ENCODE measurements at regions not wholly inside any gene's neighbourhood (a gene's known extent, or its start where the extent isn't known, plus 50 kb on each side); places are given as distances from the start of the nearest gene placed in this dataset.

- H3K4me3 ChIP-seq (ENCODE audit: low read depth in 1 of 2, low read length in 2 of 2), result no peak overlapping the region
- peaks cover 6% of the 10 kb centered on the region for H3K4me1 ChIP-seq (ENCODE audit: insufficient read depth, low read length)
- no peak for ATAC-seq (ENCODE audit: insufficient read depth, low read depth)
- H4K20me1 ChIP-seq (ENCODE audit: insufficient read depth, low read length), result no peaks in the 10 kb centered on the region
- no peak overlapping the region for H3K9ac ChIP-seq (ENCODE audit: low read depth, low read length)
- no peak overlapping the region for H3K4me2 ChIP-seq (ENCODE audit: insufficient read depth, low read length)
- no peaks in the 10 kb centered on the region for H3K36me3 ChIP-seq (ENCODE audit: insufficient read depth, low read length)
- H3K9me3 ChIP-seq (ENCODE audit: insufficient read depth, low read length, severe bottlenecking), result no peaks in the 10 kb centered on the region
- H3K79me2 ChIP-seq (ENCODE audit: insufficient read depth, low read length), result no peaks in the 10 kb centered on the region
- no peak for TF ChIP-seq EZH2 (IDR thresholded peaks at IDR 0.05; ENCODE audit: borderline replicate concordance, low read depth, low read length, severe bottlenecking)
- TF ChIP-seq, protein P1, sequence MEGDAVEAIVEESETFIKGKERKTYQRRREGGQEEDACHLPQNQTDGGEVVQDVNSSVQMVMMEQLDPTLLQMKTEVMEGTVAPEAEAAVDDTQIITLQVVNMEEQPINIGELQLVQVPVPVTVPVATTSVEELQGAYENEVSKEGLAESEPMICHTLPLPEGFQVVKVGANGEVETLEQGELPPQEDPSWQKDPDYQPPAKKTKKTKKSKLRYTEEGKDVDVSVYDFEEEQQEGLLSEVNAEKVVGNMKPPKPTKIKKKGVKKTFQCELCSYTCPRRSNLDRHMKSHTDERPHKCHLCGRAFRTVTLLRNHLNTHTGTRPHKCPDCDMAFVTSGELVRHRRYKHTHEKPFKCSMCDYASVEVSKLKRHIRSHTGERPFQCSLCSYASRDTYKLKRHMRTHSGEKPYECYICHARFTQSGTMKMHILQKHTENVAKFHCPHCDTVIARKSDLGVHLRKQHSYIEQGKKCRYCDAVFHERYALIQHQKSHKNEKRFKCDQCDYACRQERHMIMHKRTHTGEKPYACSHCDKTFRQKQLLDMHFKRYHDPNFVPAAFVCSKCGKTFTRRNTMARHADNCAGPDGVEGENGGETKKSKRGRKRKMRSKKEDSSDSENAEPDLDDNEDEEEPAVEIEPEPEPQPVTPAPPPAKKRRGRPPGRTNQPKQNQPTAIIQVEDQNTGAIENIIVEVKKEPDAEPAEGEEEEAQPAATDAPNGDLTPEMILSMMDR (IDR thresholded peaks at IDR 0.05; ENCODE audit: borderline replicate concordance, extremely low read depth, low read length, poor library complexity, severe bottlenecking), result no peak
- H3K27ac ChIP-seq (ENCODE audit: low read length), result no peak overlapping the region
- H2AFZ ChIP-seq (ENCODE audit: low read depth, low read length), result no peak overlapping the region
- DNase-seq, result no peak
- no peaks in the 10 kb centered on the region for H3K27me3 ChIP-seq (ENCODE audit: insufficient read depth, low read length, poor library complexity)
These were observed 114.1 kb upstream of the TRIB2 start for GRCh38 chr2:12602661-12603060.

GRCh38 chr2:12603781-12604295 lies 112.9 kb upstream of the TRIB2 start:
- no peaks in the 10 kb centered on the region for H3K27me3 ChIP-seq (ENCODE audit: insufficient read depth, low read length, poor library complexity)
- H3K27ac ChIP-seq (ENCODE audit: low read length), result no peak overlapping the region
- ATAC-seq (ENCODE audit: insufficient read depth, low read depth) (no peak), DNase-seq (no peak)
- TF ChIP-seq, protein P1 (IDR thresholded peaks at IDR 0.05; ENCODE audit: borderline replicate concordance, extremely low read depth, low read length, poor library complexity, severe bottlenecking), result no peak
- no peaks in the 10 kb centered on the region for H3K9me3 ChIP-seq (ENCODE audit: insufficient read depth, low read length, severe bottlenecking)
- H3K4me3 ChIP-seq (ENCODE audit: low read depth in 1 of 2, low read length in 2 of 2), result no peak overlapping the region
- no peak overlapping the region for H3K4me2 ChIP-seq (ENCODE audit: insufficient read depth, low read length)
- H2AFZ ChIP-seq (ENCODE audit: low read depth, low read length), result no peak overlapping the region
- peaks cover 6% of the 10 kb centered on the region for H3K4me1 ChIP-seq (ENCODE audit: insufficient read depth, low read length)
- H3K79me2 ChIP-seq (ENCODE audit: insufficient read depth, low read length), result no peaks in the 10 kb centered on the region
- H4K20me1 ChIP-seq (ENCODE audit: insufficient read depth, low read length), result no peaks in the 10 kb centered on the region
- no peak overlapping the region for H3K9ac ChIP-seq (ENCODE audit: low read depth, low read length)
- no peaks in the 10 kb centered on the region for H3K36me3 ChIP-seq (ENCODE audit: insufficient read depth, low read length)

- Histone ChIP-seq H3K4me3 (ENCODE audit: low read depth in 1 of 2, low read length in 2 of 2) (no peak overlapping the region), H2AFZ (ENCODE audit: low read depth, low read length) (no peak overlapping the region), H3K27ac (ENCODE audit: low read length) (no peak overlapping the region), H3K79me2 (ENCODE audit: insufficient read depth, low read length) (no peaks in the 10 kb centered on the region), H3K4me1 (ENCODE audit: insufficient read depth, low read length) (peaks cover 6% of the 10 kb centered on the region), H3K36me3 (ENCODE audit: insufficient read depth, low read length) (no peaks in the 10 kb centered on the region), H3K9ac (ENCODE audit: low read depth, low read length) (no peak overlapping the region), H3K4me2 (ENCODE audit: insufficient read depth, low read length) (no peak overlapping the region), H4K20me1 (ENCODE audit: insufficient read depth, low read length) (no peaks in the 10 kb centered on the region), H3K27me3 (ENCODE audit: insufficient read depth, low read length, poor library complexity) (no peaks in the 10 kb centered on the region), H3K9me3 (ENCODE audit: insufficient read depth, low read length, severe bottlenecking) (no peaks in the 10 kb centered on the region)
- no peak for ATAC-seq (ENCODE audit: insufficient read depth, low read depth)
- TF ChIP-seq, protein P1 (IDR thresholded peaks at IDR 0.05; ENCODE audit: borderline replicate concordance, extremely low read depth, low read length, poor library complexity, severe bottlenecking), result no peak
- TF ChIP-seq EZH2 (IDR thresholded peaks at IDR 0.05; ENCODE audit: borderline replicate concordance, low read depth, low read length, severe bottlenecking), result no peak
- no peak for DNase-seq
These were observed 112.4 kb upstream of the TRIB2 start for GRCh38 chr2:12604341-12604740.

GRCh38 chr2:12605366-12605765 lies 111.4 kb upstream of the TRIB2 start:
- no peak for ATAC-seq (ENCODE audit: insufficient read depth, low read depth)
- Histone ChIP-seq H3K9ac (ENCODE audit: low read depth, low read length) (no peak overlapping the region), H3K4me3 (ENCODE audit: low read depth in 1 of 2, low read length in 2 of 2) (no peak overlapping the region), H3K27ac (ENCODE audit: low read length) (no peak overlapping the region), H2AFZ (ENCODE audit: low read depth, low read length) (no peak overlapping the region; the same call in 1 of the 2 replicates), H3K4me2 (ENCODE audit: insufficient read depth, low read length) (no peak overlapping the region), H3K4me1 (ENCODE audit: insufficient read depth, low read length) (peaks cover 6% of the 10 kb centered on the region), H3K36me3 (ENCODE audit: insufficient read depth, low read length) (no peaks in the 10 kb centered on the region), H3K9me3 (ENCODE audit: insufficient read depth, low read length, severe bottlenecking) (no peaks in the 10 kb centered on the region), H3K79me2 (ENCODE audit: insufficient read depth, low read length) (no peaks in the 10 kb centered on the region), H4K20me1 (ENCODE audit: insufficient read depth, low read length) (no peaks in the 10 kb centered on the region), H3K27me3 (ENCODE audit: insufficient read depth, low read length, poor library complexity) (no peaks in the 10 kb centered on the region)
- TF ChIP-seq, protein P1 (IDR thresholded peaks at IDR 0.05; ENCODE audit: borderline replicate concordance, extremely low read depth, low read length, poor library complexity, severe bottlenecking), result no peak
- no peak for TF ChIP-seq EZH2 (IDR thresholded peaks at IDR 0.05; ENCODE audit: borderline replicate concordance, low read depth, low read length, severe bottlenecking)
- no peak for DNase-seq
